Stimulated activated naive CD8-positive, alpha-beta T cell treated with anti-CD3 and anti-CD28 coated beads, Interleukin-15, amount 100 ng/mL, for 72 hours (primary cell): ENCODE measurements at regions not wholly inside any gene's neighbourhood (a gene's known extent, or its start where the extent isn't known, plus 50 kb on each side); places are given as distances from the start of the nearest gene placed in this dataset.
A peak's percentile ranks its signal among the peaks of the same experiment; 100 is the strongest.

Experiments used
- ATAC-seq: fragments of 150-1000 bp; cut with Tn5 transposase; 2 replicates; pipeline ENCODE4 v1.10.0; 2021; ENCODE audit warnings: mild to moderate bottlenecking, moderate library complexity
- DNase-seq, 2 donors: peaks; one replicate each; pipeline ENCODE4 v3.0.0; 2021 to 2022
- H3K27ac Mint-ChIP-seq, 2 donors: one replicate each; pipeline ENCODE4 v1.8.0; 2022; ENCODE audit warnings: mild to moderate bottlenecking in 2 of 2, mixed read lengths in 2 of 2, moderate library complexity in 2 of 2
- H3K27me3 Mint-ChIP-seq: one replicate; pipeline ENCODE4 v1.8.0; 2022; ENCODE audit warnings: mixed read lengths
- H3K4me1 Mint-ChIP-seq: one replicate; pipeline ENCODE4 v1.8.0; 2022; ENCODE audit warnings: mild to moderate bottlenecking, mixed read lengths
- H3K4me3 Mint-ChIP-seq, 2 donors: one replicate each; pipeline ENCODE4 v1.8.0; 2022; ENCODE audit warnings: mild to moderate bottlenecking in 2 of 2, mixed read lengths in 2 of 2, moderate library complexity in 1 of 2
- H3K9me3 Mint-ChIP-seq, 2 donors: one replicate each; pipeline ENCODE4 v1.8.0; 2022; ENCODE audit warnings: mixed read lengths in 2 of 2

DNA sequence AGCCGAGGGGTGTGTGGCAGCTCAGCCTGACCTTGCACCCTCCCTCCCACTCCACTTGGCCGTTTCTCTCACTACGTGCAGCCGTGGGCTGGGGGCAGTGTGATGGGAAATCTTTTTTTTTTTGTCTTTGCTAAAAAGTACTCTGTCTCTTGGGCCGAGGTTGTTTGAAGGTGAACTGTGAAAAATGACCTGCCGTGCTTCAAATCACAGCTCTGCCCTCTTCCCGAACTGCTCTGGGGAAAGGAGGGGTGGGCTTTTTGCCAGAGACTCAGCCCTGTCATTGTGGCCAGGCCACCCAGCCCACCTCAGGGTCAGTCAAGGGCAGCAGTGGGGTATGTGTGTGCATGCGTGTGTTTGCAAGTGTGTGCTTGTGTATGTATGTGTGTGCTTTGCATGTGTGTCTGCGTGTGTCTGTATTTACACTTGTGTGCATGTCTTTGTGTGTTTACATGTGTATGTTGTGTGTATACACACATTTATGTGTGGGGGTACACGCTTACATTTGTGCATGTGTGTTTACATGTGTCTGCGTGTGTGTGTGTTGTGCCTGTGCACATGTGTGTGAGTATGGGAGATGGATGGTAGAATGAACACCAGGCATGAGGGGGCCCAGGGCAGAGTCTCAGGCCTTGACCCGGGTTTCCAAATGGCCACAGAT is 61.3 kb upstream of the HAAO start:
- Mint-ChIP-seq H3K4me1 (no peaks in the 10 kb centered on the region), H3K4me3 (no peak overlapping the region), H3K27ac (peak overlapping the region in 1 of 2 donors; percentile 65), H3K27me3 (no peaks in the 10 kb centered on the region), H3K9me3 (no peaks in the 10 kb centered on the region)
- no peak for ATAC-seq
- DNase-seq = no peak

GRCh38 chr2:42852798-42853197 is 60.4 kb upstream of the HAAO start:
- H3K9me3 Mint-ChIP-seq = no peaks in the 10 kb centered on the region
- H3K4me3 Mint-ChIP-seq = no peak overlapping the region
- DNase-seq = no peak
- no peaks in the 10 kb centered on the region for H3K4me1 Mint-ChIP-seq
- H3K27ac Mint-ChIP-seq = no peak overlapping the region
- ATAC-seq = no peak
- no peaks in the 10 kb centered on the region for H3K27me3 Mint-ChIP-seq

DNA sequence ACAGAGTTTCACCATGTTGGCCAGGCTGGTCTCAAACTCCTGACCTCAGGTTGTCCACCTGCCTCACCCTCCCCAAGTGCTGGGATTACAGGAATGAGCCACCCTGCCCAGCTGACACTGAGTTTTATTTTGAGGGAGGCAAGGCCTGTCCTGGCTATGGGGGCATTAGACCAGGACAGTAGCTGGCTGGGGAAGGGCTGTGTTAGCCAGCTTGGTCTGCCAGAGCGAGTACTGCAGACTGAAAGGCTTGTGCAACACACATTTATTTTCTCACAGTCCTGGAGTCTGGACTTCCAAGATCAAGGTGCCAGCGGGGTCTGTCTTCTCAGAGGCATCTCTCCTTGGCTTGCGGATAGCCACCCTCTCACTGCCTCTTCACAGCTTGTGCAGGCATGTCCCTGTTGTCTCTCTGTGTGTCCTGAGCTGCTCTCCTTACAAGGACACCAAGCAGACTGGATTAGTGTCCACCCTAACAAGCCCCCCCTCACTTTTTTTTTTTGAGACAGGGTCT is 59.4 kb upstream of the HAAO start:
- Mint-ChIP-seq H3K4me3 (no peak overlapping the region), H3K27ac (no peak overlapping the region), H3K4me1 (no peaks in the 10 kb centered on the region), H3K9me3 (no peaks in the 10 kb centered on the region), H3K27me3 (no peaks in the 10 kb centered on the region)
- ATAC-seq (no peak), DNase-seq (no peak)

- Mint-ChIP-seq H3K4me1 (no peaks in the 10 kb centered on the region), H3K4me3 (no peak overlapping the region), H3K27ac (peak overlapping the region in 1 of 2 donors; percentile 60), H3K9me3 (no peaks in the 10 kb centered on the region), H3K27me3 (no peaks in the 10 kb centered on the region)
- DNase-seq = no peak
- ATAC-seq = no peak
These were observed 58.8 kb upstream of the HAAO start for GRCh38 chr2:42851186-42851585.

DNA sequence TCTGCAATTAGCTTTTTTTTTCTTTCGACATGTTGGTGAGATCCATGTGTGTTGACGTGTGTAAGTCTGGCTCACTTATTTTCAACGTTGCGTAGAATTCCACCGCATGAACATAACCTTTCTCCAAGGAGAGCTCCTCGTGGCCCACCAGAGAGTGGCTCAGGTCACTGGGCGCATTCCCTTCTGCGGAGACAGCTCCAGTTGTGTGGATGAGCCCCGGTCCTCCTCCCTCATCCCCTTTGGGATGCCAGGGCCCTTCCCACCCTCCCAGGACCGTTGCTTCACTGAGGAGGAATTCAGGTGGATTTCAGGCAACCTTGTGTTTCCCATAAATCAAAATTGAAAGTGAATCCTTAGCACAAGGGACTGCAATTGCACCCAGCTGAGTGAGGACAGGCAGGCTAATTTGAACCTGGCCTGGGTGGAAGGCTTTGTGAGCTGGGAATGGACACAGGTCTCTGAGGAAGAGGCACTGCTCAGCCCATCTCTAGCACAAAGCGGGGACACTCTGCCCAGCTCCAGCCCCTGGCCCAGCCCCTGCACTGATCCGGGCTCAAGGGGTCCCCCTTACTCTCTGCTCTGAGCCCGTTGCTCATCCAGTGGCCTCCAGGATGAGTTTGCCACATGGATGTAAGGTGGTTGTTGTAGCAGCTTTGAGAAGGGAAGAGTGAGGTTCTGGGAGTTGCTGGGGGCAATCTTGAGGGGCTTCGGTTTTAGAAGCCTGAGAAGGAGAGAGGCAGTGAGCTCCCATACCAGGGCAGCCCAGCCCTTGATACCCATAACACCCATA is 57.8 kb upstream of the HAAO start:
- no peak for ATAC-seq
- no peak overlapping the region for H3K4me3 Mint-ChIP-seq

GRCh38 chr2:42849311-42849710 is 56.9 kb upstream of the HAAO start:
- ATAC-seq (no peak), DNase-seq (no peak)
- no peaks in the 10 kb centered on the region for H3K4me1 Mint-ChIP-seq
- H3K9me3 Mint-ChIP-seq = no peaks in the 10 kb centered on the region
- no peak overlapping the region for H3K4me3 Mint-ChIP-seq
- no peaks in the 10 kb centered on the region for H3K27me3 Mint-ChIP-seq
- no peak overlapping the region for H3K27ac Mint-ChIP-seq

More for the DNA sequence above, 57.8 kb upstream of the HAAO start:
- Mint-ChIP-seq H3K4me1 (no peaks in the 10 kb centered on the region), H3K9me3 (no peaks in the 10 kb centered on the region), H3K27ac (no peak overlapping the region), H3K27me3 (no peaks in the 10 kb centered on the region)
- DNase-seq = no peak

DNA sequence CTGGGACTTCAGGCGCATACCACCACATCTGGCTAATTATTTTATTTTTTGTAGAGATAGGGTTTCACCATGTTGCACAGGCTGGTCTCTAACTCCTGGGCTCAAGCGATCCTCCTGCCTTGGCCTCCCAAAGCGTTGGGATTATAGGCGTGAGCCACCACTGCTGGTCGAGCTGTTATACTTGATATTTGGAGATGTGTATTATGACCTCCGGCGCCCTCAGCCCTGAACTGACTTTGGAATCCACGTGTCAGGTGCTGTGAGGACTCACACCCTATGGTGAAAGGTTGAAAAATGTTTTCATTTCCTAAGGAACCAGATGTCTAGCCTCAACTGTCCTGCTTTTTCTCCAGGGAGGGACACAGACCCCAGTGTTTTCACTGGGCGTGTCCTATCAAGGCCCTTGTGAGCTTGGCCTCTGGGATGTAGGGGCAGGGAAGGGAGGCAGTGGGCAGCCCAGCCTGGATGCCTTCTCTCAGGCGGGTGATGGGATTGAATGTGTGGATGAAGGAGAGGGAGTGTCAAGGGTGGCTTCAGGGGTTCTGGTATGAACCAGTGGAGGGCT is 56.4 kb upstream of the HAAO start:
- Mint-ChIP-seq H3K27me3 (no peaks in the 10 kb centered on the region), H3K27ac (no peak overlapping the region), H3K4me3 (no peak overlapping the region), H3K9me3 (no peaks in the 10 kb centered on the region), H3K4me1 (no peaks in the 10 kb centered on the region)
- DNase-seq (no peak), ATAC-seq (no peak)

DNA sequence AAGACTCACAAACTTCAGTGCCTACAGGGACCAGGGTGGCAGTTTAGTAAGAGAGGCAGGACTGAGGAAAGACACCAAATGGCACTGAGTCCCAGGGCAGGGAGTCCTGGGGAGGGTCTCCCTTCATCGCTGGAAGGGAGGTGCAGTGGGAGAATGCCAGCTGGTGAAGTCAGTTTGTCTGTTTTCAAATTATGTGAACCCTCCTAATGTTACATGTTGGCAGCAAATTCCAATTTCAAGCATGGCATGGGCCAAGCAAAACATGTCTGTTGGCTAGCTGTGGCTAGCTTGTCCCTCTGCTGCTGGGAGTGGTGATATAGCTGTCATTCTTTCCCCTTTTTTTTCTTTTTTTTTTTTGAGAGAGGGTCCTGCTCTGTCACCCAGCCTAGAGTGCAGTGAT is 55.9 kb upstream of the HAAO start:
- ATAC-seq (no peak), DNase-seq (no peak)
- H3K27me3 Mint-ChIP-seq = no peaks in the 10 kb centered on the region
- H3K4me3 Mint-ChIP-seq = no peak overlapping the region
- H3K4me1 Mint-ChIP-seq = no peaks in the 10 kb centered on the region
- H3K9me3 Mint-ChIP-seq = no peaks in the 10 kb centered on the region
- no peak overlapping the region for H3K27ac Mint-ChIP-seq

GRCh38 chr2:42847596-42848151 is 55.3 kb upstream of the HAAO start:
- Mint-ChIP-seq H3K27me3 (no peaks in the 10 kb centered on the region), H3K9me3 (no peaks in the 10 kb centered on the region), H3K4me1 (no peaks in the 10 kb centered on the region), H3K27ac (no peak overlapping the region), H3K4me3 (no peak overlapping the region)
- ATAC-seq (no peak), DNase-seq (no peak)

GRCh38 chr2:42846932-42847595 is 54.7 kb upstream of the HAAO start:
- H3K27ac Mint-ChIP-seq = no peak overlapping the region
- H3K4me3 Mint-ChIP-seq = no peak overlapping the region

DNA sequence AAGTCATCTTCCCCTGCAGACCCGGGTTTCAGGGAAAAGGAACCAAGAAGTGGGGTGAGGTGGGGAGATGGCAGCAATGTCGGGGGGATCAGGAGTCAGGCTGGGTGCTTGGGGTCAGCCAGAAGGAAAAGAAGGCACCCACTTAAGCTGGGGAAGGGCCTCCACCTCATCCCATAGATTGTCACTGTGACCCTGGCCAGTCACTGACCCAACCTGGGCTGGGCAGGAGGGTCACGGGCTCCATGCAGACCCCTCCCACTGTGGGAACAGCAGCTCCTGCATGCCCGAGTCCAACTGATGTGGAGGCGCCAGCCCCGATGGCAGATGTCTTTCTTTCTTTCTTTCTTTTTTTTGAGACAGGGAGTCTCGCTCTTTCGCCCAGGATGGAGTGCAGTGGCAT is 53.6 kb upstream of the HAAO start:
- H3K27ac Mint-ChIP-seq = no peak overlapping the region
- ATAC-seq (no peak), DNase-seq (no peak)
- no peaks in the 10 kb centered on the region for H3K27me3 Mint-ChIP-seq
- no peaks in the 10 kb centered on the region for H3K9me3 Mint-ChIP-seq
- H3K4me1 Mint-ChIP-seq = no peaks in the 10 kb centered on the region
- H3K4me3 Mint-ChIP-seq = no peak overlapping the region

More at GRCh38 chr2:42846932-42847595, 54.7 kb upstream of the HAAO start:
- Mint-ChIP-seq H3K9me3 (no peaks in the 10 kb centered on the region), H3K27me3 (no peaks in the 10 kb centered on the region), H3K4me1 (no peaks in the 10 kb centered on the region)
- DNase-seq (no peak), ATAC-seq (no peak)

- H3K27ac Mint-ChIP-seq = peak overlapping the region in 1 of 2 donors; percentile 34
- no peaks in the 10 kb centered on the region for H3K9me3 Mint-ChIP-seq
- no peaks in the 10 kb centered on the region for H3K4me1 Mint-ChIP-seq
- H3K27me3 Mint-ChIP-seq = no peaks in the 10 kb centered on the region
- ATAC-seq (no peak), DNase-seq (no peak)
- H3K4me3 Mint-ChIP-seq = no peak overlapping the region
These were observed 52.8 kb upstream of the HAAO start for GRCh38 chr2:42844901-42845821.

DNA sequence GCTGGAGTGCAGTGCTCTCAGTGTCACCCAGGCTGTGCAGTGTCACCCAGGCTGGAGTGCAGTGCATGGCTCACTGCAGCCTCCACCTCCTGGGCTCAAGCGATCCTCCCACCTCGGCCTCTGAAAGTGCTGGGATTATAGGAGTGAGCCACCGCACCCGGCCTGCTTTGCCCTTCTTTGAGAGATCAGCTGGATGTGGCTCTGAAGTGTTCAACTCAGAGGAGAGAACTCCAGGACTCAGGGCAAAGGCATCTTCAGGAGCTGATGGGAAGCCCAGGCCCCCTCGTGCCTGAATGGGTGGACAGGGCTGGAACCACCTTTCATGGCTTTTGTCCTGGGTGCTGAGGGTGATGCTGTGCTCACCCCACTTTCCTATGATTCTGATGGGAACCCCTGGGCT is 52.0 kb upstream of the HAAO start:
- Mint-ChIP-seq H3K27me3 (no peaks in the 10 kb centered on the region), H3K9me3 (no peaks in the 10 kb centered on the region), H3K4me1 (no peaks in the 10 kb centered on the region), H3K4me3 (no peak overlapping the region), H3K27ac (no peak overlapping the region)
- ATAC-seq = no peak
- DNase-seq = no peak

GRCh38 chr2:42843611-42844010 is 51.2 kb upstream of the HAAO start:
- no peaks in the 10 kb centered on the region for H3K4me1 Mint-ChIP-seq
- DNase-seq = no peak
- H3K9me3 Mint-ChIP-seq = no peaks in the 10 kb centered on the region
- no peak for ATAC-seq
- H3K4me3 Mint-ChIP-seq = no peak overlapping the region
- H3K27ac Mint-ChIP-seq = no peak overlapping the region
- no peaks in the 10 kb centered on the region for H3K27me3 Mint-ChIP-seq

DNA sequence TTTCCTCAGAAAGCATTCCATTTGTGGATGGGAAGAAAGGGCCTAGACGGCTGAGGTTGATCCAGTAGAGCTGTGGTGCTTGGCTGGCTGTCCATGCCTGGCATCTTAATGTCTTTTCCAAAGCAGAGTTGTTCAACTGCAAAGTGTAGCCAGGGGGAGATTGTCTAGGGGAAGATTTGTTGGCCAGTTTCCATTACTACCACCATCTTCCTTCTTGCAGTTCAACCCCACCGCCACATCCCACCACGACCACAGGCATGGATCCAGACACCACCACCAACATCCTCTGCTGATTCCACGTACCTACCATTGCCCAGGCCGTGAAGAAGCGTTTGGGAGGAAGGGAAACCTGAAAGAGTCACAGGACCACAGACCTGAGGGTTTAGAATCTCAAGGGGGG is 50.7 kb upstream of the HAAO start:
- Mint-ChIP-seq H3K27ac (no peak overlapping the region), H3K9me3 (no peaks in the 10 kb centered on the region), H3K4me1 (no peaks in the 10 kb centered on the region), H3K4me3 (no peak overlapping the region), H3K27me3 (no peaks in the 10 kb centered on the region)
- no peak for DNase-seq
- no peak for ATAC-seq
